ENCODE measurements at regions not wholly inside any gene's neighbourhood (a gene's known extent, or its start where the extent isn't known, plus 50 kb on each side); places are given as distances from the start of the nearest gene placed in this dataset.

DNA sequence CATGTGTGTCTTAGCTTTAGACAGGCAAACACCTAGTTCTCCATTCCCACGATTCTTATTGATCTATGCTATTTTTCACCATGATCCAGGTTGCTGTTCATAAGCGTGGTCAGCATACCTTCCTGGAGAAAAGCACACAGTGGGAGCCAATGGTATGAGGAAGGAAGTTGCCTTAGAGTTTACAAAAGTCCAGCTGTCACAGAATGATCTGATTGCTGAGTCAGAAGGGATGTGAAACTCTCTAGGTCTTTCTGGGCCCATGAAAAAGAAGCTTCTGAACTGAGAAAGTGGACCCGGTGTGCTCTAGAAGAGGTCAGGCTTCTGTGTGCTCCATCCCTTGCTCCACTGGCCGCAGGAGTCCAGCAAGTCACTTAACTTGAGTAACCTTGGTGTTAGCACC lies 71.0 kb upstream of the CCL1 start:
- TF ChIP-seq, protein P1, sequence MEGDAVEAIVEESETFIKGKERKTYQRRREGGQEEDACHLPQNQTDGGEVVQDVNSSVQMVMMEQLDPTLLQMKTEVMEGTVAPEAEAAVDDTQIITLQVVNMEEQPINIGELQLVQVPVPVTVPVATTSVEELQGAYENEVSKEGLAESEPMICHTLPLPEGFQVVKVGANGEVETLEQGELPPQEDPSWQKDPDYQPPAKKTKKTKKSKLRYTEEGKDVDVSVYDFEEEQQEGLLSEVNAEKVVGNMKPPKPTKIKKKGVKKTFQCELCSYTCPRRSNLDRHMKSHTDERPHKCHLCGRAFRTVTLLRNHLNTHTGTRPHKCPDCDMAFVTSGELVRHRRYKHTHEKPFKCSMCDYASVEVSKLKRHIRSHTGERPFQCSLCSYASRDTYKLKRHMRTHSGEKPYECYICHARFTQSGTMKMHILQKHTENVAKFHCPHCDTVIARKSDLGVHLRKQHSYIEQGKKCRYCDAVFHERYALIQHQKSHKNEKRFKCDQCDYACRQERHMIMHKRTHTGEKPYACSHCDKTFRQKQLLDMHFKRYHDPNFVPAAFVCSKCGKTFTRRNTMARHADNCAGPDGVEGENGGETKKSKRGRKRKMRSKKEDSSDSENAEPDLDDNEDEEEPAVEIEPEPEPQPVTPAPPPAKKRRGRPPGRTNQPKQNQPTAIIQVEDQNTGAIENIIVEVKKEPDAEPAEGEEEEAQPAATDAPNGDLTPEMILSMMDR (tag by site-specific recombination; IDR thresholded peaks at IDR 0.05) = no peak
- TF ChIP-seq ZNF239 (tag by site-specific recombination; IDR thresholded peaks at IDR 0.05) (no peak), ZNF654 (tag by site-specific recombination; IDR thresholded peaks at IDR 0.05; ENCODE audit: low read depth) (no peak), GLI4 (tag by site-specific recombination; IDR thresholded peaks at IDR 0.05) (no peak), REST (tag by site-specific recombination; IDR thresholded peaks at IDR 0.05) (no peak)
- TF ChIP-seq, protein P2, sequence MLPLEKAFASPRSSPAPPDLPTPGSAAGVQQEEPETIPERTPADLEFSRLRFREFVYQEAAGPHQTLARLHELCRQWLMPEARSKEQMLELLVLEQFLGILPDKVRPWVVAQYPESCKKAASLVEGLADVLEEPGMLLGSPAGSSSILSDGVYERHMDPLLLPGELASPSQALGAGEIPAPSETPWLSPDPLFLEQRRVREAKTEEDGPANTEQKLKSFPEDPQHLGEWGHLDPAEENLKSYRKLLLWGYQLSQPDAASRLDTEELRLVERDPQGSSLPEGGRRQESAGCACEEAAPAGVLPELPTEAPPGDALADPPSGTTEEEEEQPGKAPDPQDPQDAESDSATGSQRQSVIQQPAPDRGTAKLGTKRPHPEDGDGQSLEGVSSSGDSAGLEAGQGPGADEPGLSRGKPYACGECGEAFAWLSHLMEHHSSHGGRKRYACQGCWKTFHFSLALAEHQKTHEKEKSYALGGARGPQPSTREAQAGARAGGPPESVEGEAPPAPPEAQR (tag by site-specific recombination; IDR thresholded peaks at IDR 0.05) = no peak
- TF ChIP-seq, protein P3, sequence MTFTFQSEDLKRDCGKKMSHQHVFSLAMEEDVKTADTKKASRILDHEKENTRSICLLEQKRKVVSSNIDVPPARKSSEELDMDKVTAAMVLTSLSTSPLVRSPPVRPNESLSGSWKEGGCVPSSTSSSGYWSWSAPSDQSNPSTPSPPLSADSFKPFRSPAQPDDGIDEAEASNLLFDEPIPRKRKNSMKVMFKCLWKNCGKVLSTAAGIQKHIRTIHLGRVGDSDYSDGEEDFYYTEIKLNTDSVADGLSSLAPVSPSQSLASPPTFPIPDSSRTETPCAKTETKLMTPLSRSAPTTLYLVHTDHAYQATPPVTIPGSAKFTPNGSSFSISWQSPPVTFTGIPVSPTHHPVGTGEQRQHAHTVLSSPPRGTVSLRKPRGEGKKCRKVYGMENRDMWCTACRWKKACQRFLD (tag by site-specific recombination; IDR thresholded peaks at IDR 0.05) = no peak

Data from HEK293 (cell line).